ENCODE measurements at regions not wholly inside any gene's neighbourhood (a gene's known extent, or its start where the extent isn't known, plus 50 kb on each side); places are given as distances from the start of the nearest gene placed in this dataset.
"Not testable (repeated sequence)": the region's sequence is repeated elsewhere in the genome, so short reads cannot be mapped to it uniquely, and the experiment has no call there.

DNA sequence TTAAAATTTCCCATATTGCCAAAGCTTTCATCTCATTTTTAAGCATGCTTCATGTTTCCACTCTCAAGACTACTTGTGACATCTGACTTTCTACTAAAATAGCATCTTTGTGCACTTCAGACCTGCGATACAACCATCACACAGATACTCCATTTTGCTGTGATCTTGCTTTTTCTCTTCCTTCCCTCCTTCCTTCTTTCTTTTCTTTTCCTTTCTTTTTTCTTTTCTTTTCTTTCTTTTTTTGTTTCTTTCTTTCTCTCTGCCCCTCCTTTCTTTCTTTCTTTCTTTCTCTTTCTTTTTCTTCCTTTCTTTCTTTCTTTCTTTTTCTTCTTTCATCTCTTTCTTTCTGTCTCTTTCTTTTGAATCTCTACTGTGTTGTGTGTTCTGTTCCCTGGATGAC lies 194.0 kb upstream of the KCND2 start:
- Mint-ChIP-seq H3K9me3 (ENCODE audit: unreplicated experiment) (no peaks in the 10 kb centered on the region), H3K4me1 (ENCODE audit: insufficient read depth, unreplicated experiment) (no peaks in the 10 kb centered on the region), H3K36me3 (ENCODE audit: insufficient read depth, unreplicated experiment) (no peaks in the 10 kb centered on the region), H3K4me3 (ENCODE audit: unreplicated experiment) (no peak overlapping the region), H3K27ac (ENCODE audit: low read depth, unreplicated experiment) (no peak overlapping the region), H3K27me3 (ENCODE audit: insufficient read depth, unreplicated experiment) (peaks cover 55% of the 10 kb centered on the region)
- no peak for DNase-seq (ENCODE audit: unreplicated experiment)
- intact Hi-C loops (cut with micrococcal nuclease): no loop called here
- TF ChIP-seq, protein P1, sequence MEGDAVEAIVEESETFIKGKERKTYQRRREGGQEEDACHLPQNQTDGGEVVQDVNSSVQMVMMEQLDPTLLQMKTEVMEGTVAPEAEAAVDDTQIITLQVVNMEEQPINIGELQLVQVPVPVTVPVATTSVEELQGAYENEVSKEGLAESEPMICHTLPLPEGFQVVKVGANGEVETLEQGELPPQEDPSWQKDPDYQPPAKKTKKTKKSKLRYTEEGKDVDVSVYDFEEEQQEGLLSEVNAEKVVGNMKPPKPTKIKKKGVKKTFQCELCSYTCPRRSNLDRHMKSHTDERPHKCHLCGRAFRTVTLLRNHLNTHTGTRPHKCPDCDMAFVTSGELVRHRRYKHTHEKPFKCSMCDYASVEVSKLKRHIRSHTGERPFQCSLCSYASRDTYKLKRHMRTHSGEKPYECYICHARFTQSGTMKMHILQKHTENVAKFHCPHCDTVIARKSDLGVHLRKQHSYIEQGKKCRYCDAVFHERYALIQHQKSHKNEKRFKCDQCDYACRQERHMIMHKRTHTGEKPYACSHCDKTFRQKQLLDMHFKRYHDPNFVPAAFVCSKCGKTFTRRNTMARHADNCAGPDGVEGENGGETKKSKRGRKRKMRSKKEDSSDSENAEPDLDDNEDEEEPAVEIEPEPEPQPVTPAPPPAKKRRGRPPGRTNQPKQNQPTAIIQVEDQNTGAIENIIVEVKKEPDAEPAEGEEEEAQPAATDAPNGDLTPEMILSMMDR (IDR thresholded peaks at IDR 0.05; ENCODE audit: unreplicated experiment): no peak
- CTCF ChIA-PET: no interaction called here
- POLR2A ChIA-PET: no interaction called here
- no TSS peak for BruUV-seq (replicated peaks)

DNA sequence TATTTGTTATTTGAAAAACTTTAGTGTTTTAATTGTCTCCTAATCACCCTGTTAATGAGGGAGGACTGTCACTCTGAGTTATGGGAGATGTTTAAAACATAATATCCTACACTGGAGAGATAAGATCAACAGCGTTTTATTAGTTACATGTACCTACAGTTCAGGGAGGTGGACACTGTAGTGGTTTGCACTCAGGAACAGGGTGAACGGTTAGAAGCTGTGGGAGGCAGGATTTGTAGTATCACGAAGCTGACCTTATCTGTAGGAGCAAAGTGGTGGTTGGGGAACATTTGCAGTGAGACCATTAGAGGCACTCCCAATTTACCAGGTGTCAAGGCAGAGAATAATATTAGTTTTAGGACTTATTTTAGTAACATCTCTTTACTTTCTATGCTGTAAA lies 193.3 kb upstream of the KCND2 start:
- Mint-ChIP-seq H3K4me1 (ENCODE audit: insufficient read depth, unreplicated experiment) (no peaks in the 10 kb centered on the region), H3K4me3 (ENCODE audit: unreplicated experiment) (no peak overlapping the region), H3K36me3 (ENCODE audit: insufficient read depth, unreplicated experiment) (no peaks in the 10 kb centered on the region), H3K27ac (ENCODE audit: low read depth, unreplicated experiment) (no peak overlapping the region), H3K27me3 (ENCODE audit: insufficient read depth, unreplicated experiment) (peaks cover 55% of the 10 kb centered on the region), H3K9me3 (ENCODE audit: unreplicated experiment) (no peaks in the 10 kb centered on the region)
- intact Hi-C loops (cut with micrococcal nuclease): no loop called here
- CTCF ChIA-PET: interaction anchor here (0.7 kb wide), 1 partner anchor 653 kb away, joined by 3 read pairs; no protein-coding TSS in a partner anchor
- POLR2A ChIA-PET: no interaction called here
- no TSS peak for BruUV-seq (replicated peaks)
- TF ChIP-seq, protein P1 (IDR thresholded peaks at IDR 0.05; ENCODE audit: unreplicated experiment): no peak
- no peak for DNase-seq (ENCODE audit: unreplicated experiment)

GRCh38 chr7:120086468-120086867 lies 186.5 kb upstream of the KCND2 start:
- DNase-seq (ENCODE audit: unreplicated experiment); BruUV-seq (replicated peaks); H3K9me3 Mint-ChIP-seq (ENCODE audit: unreplicated experiment); POLR2A ChIA-PET; H3K4me3 Mint-ChIP-seq (ENCODE audit: unreplicated experiment); CTCF ChIA-PET; H3K36me3 Mint-ChIP-seq (ENCODE audit: insufficient read depth, unreplicated experiment); H3K27ac Mint-ChIP-seq (ENCODE audit: low read depth, unreplicated experiment); H3K4me1 Mint-ChIP-seq (ENCODE audit: insufficient read depth, unreplicated experiment); intact Hi-C loops (cut with micrococcal nuclease): not testable (repeated sequence)
- peaks cover 80% of the 10 kb centered on the region for H3K27me3 Mint-ChIP-seq (ENCODE audit: insufficient read depth, unreplicated experiment)

DNA sequence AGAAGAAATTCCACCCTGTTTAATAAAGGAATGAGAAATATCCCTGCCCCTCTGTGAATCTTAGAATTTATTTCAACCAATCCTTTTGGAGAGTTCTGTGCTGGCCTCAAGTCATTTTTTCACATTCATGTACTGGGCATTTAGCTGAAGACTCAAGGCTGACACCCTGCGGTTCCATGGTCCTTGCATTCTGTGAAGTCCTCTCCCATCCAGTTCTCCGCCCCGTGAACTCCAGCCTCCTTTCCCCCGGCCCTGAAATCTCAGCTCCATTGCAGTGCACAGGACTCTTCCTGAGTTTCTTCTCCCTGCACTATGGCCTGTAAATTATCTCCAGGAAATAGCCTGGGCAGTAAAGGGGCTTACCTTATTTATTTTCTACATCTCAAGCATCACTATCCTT lies 183.0 kb upstream of the KCND2 start:
- Mint-ChIP-seq H3K4me1 (ENCODE audit: insufficient read depth, unreplicated experiment) (no peaks in the 10 kb centered on the region), H3K9me3 (ENCODE audit: unreplicated experiment) (no peaks in the 10 kb centered on the region), H3K36me3 (ENCODE audit: insufficient read depth, unreplicated experiment) (no peaks in the 10 kb centered on the region), H3K27me3 (ENCODE audit: insufficient read depth, unreplicated experiment) (peaks cover 91% of the 10 kb centered on the region), H3K4me3 (ENCODE audit: unreplicated experiment) (no peak overlapping the region), H3K27ac (ENCODE audit: low read depth, unreplicated experiment) (no peak overlapping the region)
- ChIA-PET CTCF (interaction anchor here (0.6 kb wide), 1 partner anchor 9 kb away, joined by 4 read pairs; no protein-coding TSS in a partner anchor), POLR2A (no interaction called here)
- BruUV-seq (replicated peaks): no TSS peak
- intact Hi-C loops (cut with micrococcal nuclease): loop anchor here (2.0 to 5.0 kb wide), 2 partner anchors 155 to 688 kb away; no protein-coding TSS in a partner anchor
- peak; percentile 33 for DNase-seq (ENCODE audit: unreplicated experiment)
- TF ChIP-seq, protein P1 (IDR thresholded peaks at IDR 0.05; ENCODE audit: unreplicated experiment): no peak

DNA sequence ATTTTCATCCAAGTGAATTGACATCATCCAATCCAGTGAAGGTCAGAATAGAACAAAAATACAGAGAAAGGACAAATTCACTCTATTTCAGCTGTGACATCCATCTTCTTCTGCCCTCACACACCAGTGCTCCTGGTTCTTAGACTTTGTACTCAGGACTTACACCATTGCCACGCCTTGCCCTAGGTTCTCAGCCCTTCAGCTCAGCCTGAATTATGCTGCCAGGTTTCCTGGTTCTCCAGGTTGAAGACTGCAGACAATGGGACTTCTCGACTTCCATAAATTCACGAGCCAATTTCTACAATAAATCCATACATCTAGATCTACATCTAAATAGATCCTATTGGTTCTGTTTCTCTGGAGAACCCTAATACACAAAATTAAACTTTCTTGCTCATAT lies 181.2 kb upstream of the KCND2 start:
- H3K9me3 Mint-ChIP-seq (ENCODE audit: unreplicated experiment): no peaks in the 10 kb centered on the region

More for the DNA sequence above, 181.2 kb upstream of the KCND2 start:
- Mint-ChIP-seq H3K27ac (ENCODE audit: low read depth, unreplicated experiment) (no peak overlapping the region), H3K4me1 (ENCODE audit: insufficient read depth, unreplicated experiment) (no peaks in the 10 kb centered on the region), H3K36me3 (ENCODE audit: insufficient read depth, unreplicated experiment) (no peaks in the 10 kb centered on the region), H3K4me3 (ENCODE audit: unreplicated experiment) (no peak overlapping the region), H3K27me3 (ENCODE audit: insufficient read depth, unreplicated experiment) (peaks cover 90% of the 10 kb centered on the region)
- TF ChIP-seq, protein P1 (IDR thresholded peaks at IDR 0.05; ENCODE audit: unreplicated experiment): no peak
- DNase-seq (ENCODE audit: unreplicated experiment): no peak
- BruUV-seq (replicated peaks): no TSS peak
- POLR2A ChIA-PET: no interaction called here
- intact Hi-C loops (cut with micrococcal nuclease): loop anchor here (2.0 to 5.0 kb wide), 2 partner anchors 157 to 690 kb away; no protein-coding TSS in a partner anchor
- CTCF ChIA-PET: no interaction called here

All from MCF 10A (cell line).